DOHH2 (cell line): ENCODE measurements at regions not wholly inside any gene's neighbourhood (a gene's known extent, or its start where the extent isn't known, plus 50 kb on each side); places are given as distances from the start of the nearest gene placed in this dataset.

ENCODE experiments used
- H3F3A ChIP-seq: fragments of 200-600 bp; sonication (generic), shearing (Covaris generic); 2 replicates; pipeline ENCODE4 v1.6.0; 2016; ENCODE audit warnings: antibody characterized with exemption, mild to moderate bottlenecking; ENCODE audit not compliant: control insufficient read depth, insufficient read depth
- H3K27ac ChIP-seq: fragments of 200-600 bp; sonication (generic); 2 replicates; pipeline ENCODE4 v1.5.1; 2014; ENCODE audit warnings: low read depth, mild to moderate bottlenecking, low read length, moderate library complexity
- H3K27me3 ChIP-seq: fragments of 200-600 bp; sonication (generic); 2 replicates; pipeline ENCODE4 v1.6.1; 2014; ENCODE audit warnings: mild to moderate bottlenecking, low read length, mixed read lengths; ENCODE audit not compliant: control insufficient read depth
- H3K36me3 ChIP-seq: fragments of 200-600 bp; sonication (generic); 2 replicates; pipeline ENCODE4 v1.6.1; 2014; ENCODE audit warnings: mild to moderate bottlenecking, low read length, moderate library complexity, mixed read lengths; ENCODE audit not compliant: control insufficient read depth
- H3K4me1 ChIP-seq: fragments of 200-600 bp; sonication (generic); 2 replicates; pipeline ENCODE4 v1.6.1; 2014; ENCODE audit warnings: mild to moderate bottlenecking, low read length, mixed read lengths; ENCODE audit not compliant: control insufficient read depth
- H3K4me2 ChIP-seq: fragments of 200-600 bp; sonication (generic); 2 replicates; pipeline ENCODE4 v1.6.0; 2014; ENCODE audit warnings: mild to moderate bottlenecking, low read length, moderate library complexity
- H3K4me3 ChIP-seq: fragments of 200-600 bp; sonication (generic); 2 replicates; pipeline ENCODE4 v1.5.1; 2014; ENCODE audit warnings: mild to moderate bottlenecking, low read length, mixed read lengths
- H3K79me2 ChIP-seq: fragments of 200-600 bp; sonication (generic); 2 replicates; pipeline ENCODE4 v1.6.1; 2014; ENCODE audit warnings: mild to moderate bottlenecking, low read length, mixed read lengths; ENCODE audit not compliant: control insufficient read depth
- H3K9me2 ChIP-seq: fragments of 200-600 bp; sonication (generic); replicated peaks from 2 replicates; pipeline ENCODE4 v1.6.1; 2014; ENCODE audit warnings: mild to moderate bottlenecking, low read length, mixed read lengths; ENCODE audit not compliant: control insufficient read depth
- H3K9me3 ChIP-seq: fragments of 200-600 bp; sonication (generic); 2 replicates; pipeline ENCODE4 v1.6.1; 2014; ENCODE audit warnings: antibody characterized with exemption, low read length, mixed read lengths; ENCODE audit not compliant: control insufficient read depth, insufficient read depth
- H4K20me1 ChIP-seq: fragments of 200-600 bp; sonication (generic); 2 replicates; pipeline ENCODE4 v1.6.0; 2014; ENCODE audit warnings: low read depth, mild to moderate bottlenecking, antibody characterized with exemption, low read length, moderate library complexity; ENCODE audit not compliant: control insufficient read depth, insufficient read depth
- EZH2phosphoT487 ChIP-seq: fragments of 200-600 bp; sonication (generic); IDR thresholded peaks from 2 replicates; pipeline ENCODE4 v1.6.1; 2017; ENCODE audit warnings: borderline replicate concordance, mild to moderate bottlenecking, antibody characterized with exemption, low read length, moderate library complexity, mixed read lengths
- TF ChIP-seq, protein P1 (sequence below): fragments of 200-600 bp; sonication (generic); IDR thresholded peaks from one replicate; pipeline ENCODE4 v1.5.1; 2014; ENCODE audit warnings: antibody characterized with exemption, mild to moderate bottlenecking, low read depth, low read length; ENCODE audit not compliant: poor library complexity, severe bottlenecking

GRCh38 chr2:168323529-168324021, 76.2 kb upstream of the STK39 start:
- no peaks in the 10 kb centered on the region for H3K27me3 ChIP-seq
- H4K20me1 ChIP-seq, result no peaks in the 10 kb centered on the region
- no peaks in the 10 kb centered on the region for H3F3A ChIP-seq
- TF ChIP-seq, protein P1, sequence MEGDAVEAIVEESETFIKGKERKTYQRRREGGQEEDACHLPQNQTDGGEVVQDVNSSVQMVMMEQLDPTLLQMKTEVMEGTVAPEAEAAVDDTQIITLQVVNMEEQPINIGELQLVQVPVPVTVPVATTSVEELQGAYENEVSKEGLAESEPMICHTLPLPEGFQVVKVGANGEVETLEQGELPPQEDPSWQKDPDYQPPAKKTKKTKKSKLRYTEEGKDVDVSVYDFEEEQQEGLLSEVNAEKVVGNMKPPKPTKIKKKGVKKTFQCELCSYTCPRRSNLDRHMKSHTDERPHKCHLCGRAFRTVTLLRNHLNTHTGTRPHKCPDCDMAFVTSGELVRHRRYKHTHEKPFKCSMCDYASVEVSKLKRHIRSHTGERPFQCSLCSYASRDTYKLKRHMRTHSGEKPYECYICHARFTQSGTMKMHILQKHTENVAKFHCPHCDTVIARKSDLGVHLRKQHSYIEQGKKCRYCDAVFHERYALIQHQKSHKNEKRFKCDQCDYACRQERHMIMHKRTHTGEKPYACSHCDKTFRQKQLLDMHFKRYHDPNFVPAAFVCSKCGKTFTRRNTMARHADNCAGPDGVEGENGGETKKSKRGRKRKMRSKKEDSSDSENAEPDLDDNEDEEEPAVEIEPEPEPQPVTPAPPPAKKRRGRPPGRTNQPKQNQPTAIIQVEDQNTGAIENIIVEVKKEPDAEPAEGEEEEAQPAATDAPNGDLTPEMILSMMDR, result no peak
- no peak overlapping the region for H3K4me3 ChIP-seq
- no peaks in the 10 kb centered on the region for H3K79me2 ChIP-seq
- no peak overlapping the region for H3K27ac ChIP-seq
- H3K36me3 ChIP-seq, result no peaks in the 10 kb centered on the region
- peaks cover 4% of the 10 kb centered on the region; the same call in 1 of the 2 replicates for H3K9me3 ChIP-seq
- H3K9me2 ChIP-seq, result no peaks in the 10 kb centered on the region
- no peaks in the 10 kb centered on the region for H3K4me1 ChIP-seq
- no peak overlapping the region for H3K4me2 ChIP-seq

- no peak for TF ChIP-seq EZH2phosphoT487
- TF ChIP-seq, protein P1, result no peak
- Histone ChIP-seq H3K4me3 (no peak overlapping the region), H3K27me3 (no peaks in the 10 kb centered on the region), H3K27ac (no peak overlapping the region), H3F3A (no peaks in the 10 kb centered on the region), H3K9me3 (peaks cover 6% of the 10 kb centered on the region), H3K36me3 (no peaks in the 10 kb centered on the region), H3K4me1 (no peaks in the 10 kb centered on the region), H3K79me2 (no peaks in the 10 kb centered on the region), H4K20me1 (no peaks in the 10 kb centered on the region), H3K9me2 (no peaks in the 10 kb centered on the region), H3K4me2 (no peak overlapping the region)
These were observed 79.2 kb upstream of the STK39 start for GRCh38 chr2:168326572-168326971.

- H3K4me2 ChIP-seq, result no peak overlapping the region
- H4K20me1 ChIP-seq, result no peaks in the 10 kb centered on the region
- no peaks in the 10 kb centered on the region for H3K79me2 ChIP-seq
- no peaks in the 10 kb centered on the region for H3F3A ChIP-seq
- no peak overlapping the region for H3K4me3 ChIP-seq
- H3K27ac ChIP-seq, result no peak overlapping the region
- H3K36me3 ChIP-seq, result no peaks in the 10 kb centered on the region
- TF ChIP-seq, protein P1, result no peak
- no peak for TF ChIP-seq EZH2phosphoT487
- H3K9me3 ChIP-seq, result peaks cover 6% of the 10 kb centered on the region
- no peaks in the 10 kb centered on the region for H3K9me2 ChIP-seq
- H3K27me3 ChIP-seq, result no peaks in the 10 kb centered on the region
- H3K4me1 ChIP-seq, result no peaks in the 10 kb centered on the region
These were observed 79.9 kb upstream of the STK39 start for GRCh38 chr2:168327328-168327727.
